GM21528 (cell line): ENCODE measurements at regions not wholly inside any gene's neighbourhood (a gene's known extent, or its start where the extent isn't known, plus 50 kb on each side); places are given as distances from the start of the nearest gene placed in this dataset.

Experiments
- ATAC-seq: cut with Tn5 transposase; IDR thresholded peaks from one replicate; pipeline ENCODE4 v1.9.1; 2021; ENCODE audit warnings: mild to moderate bottlenecking, moderate library complexity; ENCODE audit not compliant: unreplicated experiment, low FRiP score

- ATAC-seq = no peak
Observed at GRCh38 chr20:19943061-19943521, 74.1 kb upstream of the NAA20 start.

DNA sequence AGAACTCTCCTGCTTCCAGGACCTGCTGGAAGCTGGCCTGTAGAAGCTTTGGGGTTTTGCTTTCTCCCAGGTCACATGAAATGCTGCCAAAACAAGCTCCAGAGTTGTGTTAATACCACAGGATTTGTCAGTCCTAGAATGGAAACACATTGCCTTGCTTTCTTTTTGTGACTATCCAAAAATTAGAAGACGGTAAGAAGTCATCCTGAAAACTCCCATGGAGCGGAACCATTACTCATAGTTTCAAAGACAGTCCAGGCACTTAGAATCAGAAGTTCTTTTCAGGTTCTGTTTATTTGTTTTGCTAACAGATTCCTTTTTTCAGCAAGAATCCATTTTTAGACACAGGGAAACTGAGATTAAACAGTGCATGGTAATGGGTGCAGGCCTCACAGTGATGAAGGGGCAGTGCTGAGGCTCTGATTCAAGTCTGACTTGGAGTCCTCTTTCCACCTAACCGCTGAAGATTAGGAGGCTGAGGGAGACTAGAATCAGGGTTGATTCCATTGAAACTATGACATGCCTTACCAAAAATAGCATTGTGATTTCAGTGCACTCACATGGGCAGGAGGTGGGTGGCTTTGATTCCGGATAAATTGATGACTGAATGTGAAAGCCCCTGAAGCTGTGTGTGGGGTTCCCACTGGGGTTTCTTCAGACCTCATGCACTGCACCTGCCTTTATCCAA lies 72.2 kb upstream of the NAA20 start:
- ATAC-seq = no peak

DNA sequence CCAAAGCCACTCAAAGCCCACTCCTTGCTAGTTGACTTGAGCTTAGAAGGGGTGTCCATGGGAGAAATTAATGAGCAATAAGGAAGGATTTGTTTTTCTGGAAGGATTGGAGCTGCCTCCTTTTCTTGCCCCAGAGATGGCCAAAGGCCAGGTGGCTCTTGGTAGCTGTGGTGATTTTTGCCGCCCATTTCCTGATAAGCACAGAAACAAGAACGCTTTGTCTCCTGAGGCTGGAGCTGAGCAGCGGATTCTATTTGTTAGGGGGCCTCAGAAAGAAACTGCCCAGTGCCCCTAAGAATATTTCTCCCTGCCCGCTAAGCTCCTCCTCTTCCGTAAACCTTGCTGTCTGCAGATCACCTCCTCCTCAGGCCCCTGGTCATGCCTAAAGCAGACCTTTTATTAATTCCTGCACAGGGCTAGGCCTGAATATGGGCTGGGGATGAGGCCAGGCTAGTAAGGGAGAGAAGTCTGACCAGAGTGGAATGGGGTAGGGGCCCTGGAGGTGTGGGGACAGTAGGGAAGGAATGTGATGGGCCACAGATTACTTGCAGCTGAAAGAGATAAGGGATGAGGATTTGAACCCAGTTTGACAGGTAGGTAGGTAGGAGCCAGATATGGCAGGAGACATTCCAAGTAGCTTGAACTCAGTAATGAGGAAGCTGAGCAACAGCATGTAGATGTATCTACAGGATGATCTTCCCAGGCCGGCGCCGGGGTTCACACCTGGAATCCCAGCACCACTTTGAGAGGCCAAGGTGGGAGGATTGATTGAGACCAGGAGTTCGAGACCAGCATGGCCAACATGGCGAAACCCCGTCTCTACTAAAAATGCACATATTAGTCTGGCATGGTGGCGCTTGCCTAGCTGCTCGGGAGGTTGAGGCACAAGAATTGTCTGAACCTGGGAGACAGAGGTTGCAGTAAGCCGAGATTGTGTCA lies 71.2 kb upstream of the NAA20 start:
- no peak for ATAC-seq

DNA sequence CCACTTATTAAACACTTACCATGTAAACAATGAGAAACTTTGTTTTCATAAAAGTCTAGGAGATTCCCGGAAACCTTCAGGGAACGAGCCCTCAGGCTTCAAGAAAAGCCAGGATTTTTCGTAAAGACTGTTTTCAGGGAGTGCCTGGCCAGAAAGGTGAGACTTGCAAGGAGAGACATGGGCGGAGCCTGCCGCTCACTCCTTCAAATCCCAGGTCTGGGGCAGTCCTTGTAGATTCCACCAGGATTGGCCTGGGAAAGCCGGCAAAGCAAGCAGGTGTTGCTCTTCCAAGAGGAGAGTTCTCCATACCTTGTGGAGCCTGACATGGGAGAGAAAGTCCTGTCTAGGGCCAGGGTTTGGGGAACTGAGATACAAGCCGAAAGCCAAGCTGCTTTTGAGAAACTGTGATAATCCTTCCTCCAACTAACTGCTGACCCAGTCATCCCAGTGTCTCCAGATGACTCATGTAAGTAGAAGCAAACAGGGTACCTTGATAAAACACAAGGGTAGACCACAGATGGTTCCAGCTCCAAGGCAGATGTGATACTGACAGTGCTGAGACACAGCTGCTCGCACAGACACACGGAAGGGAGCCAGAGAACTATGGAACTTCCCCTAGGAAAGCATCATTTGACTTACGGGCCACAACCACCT lies 69.4 kb upstream of the NAA20 start:
- ATAC-seq = no peak

- ATAC-seq = no peak
Observed at GRCh38 chr20:19949195-19949867, 67.8 kb upstream of the NAA20 start.

- ATAC-seq = no peak
Observed at GRCh38 chr20:19950042-19950441, 67.1 kb upstream of the NAA20 start.

GRCh38 chr20:19952392-19952791 lies 64.8 kb upstream of the NAA20 start:
- ATAC-seq = no peak

DNA sequence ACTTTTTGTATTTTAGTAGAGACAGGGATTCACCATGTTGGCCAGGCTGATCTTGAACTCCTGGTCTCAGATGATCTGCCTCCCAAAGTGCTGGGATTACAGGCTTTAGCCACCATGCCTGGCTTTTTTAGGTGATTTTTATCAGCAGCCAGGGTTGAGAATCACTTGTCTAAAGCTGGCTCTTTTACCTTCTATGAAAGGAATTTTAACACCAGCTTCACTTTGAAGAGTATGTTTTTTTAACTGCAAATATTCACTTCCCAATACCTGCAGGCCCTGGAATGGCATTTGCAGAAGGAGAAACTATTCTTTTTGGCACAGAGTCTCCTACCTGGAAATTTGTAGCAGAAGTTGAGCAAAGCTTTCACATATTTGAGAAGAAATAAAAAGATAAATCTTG lies 63.6 kb upstream of the NAA20 start:
- ATAC-seq = no peak

GRCh38 chr20:19956976-19957375 lies 60.2 kb upstream of the NAA20 start:
- no peak for ATAC-seq

DNA sequence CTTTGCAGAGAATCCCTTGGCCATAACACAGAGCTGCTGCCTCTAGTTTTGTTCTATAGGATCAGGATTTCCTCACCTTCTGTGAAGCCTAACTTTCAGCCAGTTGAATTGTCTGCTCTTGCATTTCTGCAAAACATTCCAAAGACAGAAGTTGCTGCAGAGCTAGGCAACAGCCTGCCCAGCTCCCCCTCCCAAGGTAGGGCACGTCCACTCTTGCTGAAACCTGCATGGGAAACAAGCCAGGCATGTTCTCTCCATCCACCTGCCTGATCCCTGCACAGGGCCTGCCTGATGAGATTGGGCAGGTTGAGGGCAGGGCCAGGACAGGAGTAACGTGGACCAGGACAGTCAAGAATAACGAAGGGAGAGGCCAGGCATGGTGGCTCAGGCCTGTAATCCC lies 58.9 kb upstream of the NAA20 start:
- no peak for ATAC-seq

DNA sequence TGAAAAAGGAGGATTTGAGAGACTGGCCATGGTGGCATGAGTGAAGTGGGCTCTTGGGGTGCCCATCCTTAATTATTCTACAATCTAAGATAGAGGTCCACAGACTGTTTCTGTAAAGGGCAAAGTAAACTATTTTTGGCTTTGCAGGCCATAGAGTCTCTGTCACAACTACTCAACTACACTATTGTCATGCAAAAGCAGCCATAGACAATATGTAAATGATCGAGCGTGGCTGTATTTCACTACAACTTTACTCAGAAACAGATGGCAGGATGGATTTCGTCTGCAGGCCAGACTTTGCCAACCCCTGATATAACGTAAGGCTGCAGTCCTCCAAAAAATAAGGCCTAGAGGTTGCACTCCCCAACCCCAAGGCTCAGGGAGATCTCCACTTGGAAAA lies 58.2 kb upstream of the NAA20 start:
- no peak for ATAC-seq

- ATAC-seq = no peak
Observed at GRCh38 chr20:19960745-19961144, 56.4 kb upstream of the NAA20 start.

DNA sequence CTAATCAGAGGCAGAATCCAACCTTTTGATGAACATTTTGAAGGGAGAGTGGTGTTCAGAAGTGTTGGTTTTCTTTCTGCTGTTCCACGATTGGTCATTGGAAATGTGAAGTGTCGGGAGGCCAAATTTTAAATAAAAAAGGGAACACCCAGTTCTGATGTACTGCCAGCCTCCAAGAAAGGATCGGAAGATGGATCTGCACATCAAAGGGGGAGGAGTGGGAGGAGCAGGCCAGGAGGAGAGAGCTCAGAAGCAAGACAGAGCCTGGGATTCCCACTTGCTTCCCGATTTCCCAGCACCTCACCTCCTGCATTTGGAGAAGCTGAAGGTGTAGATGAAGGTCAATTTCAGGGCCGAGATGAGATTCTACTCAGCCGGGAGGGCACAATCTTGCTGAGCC lies 55.9 kb upstream of the NAA20 start:
- ATAC-seq = no peak

- no peak for ATAC-seq
Observed at GRCh38 chr20:19962958-19963357, 54.2 kb upstream of the NAA20 start.

DNA sequence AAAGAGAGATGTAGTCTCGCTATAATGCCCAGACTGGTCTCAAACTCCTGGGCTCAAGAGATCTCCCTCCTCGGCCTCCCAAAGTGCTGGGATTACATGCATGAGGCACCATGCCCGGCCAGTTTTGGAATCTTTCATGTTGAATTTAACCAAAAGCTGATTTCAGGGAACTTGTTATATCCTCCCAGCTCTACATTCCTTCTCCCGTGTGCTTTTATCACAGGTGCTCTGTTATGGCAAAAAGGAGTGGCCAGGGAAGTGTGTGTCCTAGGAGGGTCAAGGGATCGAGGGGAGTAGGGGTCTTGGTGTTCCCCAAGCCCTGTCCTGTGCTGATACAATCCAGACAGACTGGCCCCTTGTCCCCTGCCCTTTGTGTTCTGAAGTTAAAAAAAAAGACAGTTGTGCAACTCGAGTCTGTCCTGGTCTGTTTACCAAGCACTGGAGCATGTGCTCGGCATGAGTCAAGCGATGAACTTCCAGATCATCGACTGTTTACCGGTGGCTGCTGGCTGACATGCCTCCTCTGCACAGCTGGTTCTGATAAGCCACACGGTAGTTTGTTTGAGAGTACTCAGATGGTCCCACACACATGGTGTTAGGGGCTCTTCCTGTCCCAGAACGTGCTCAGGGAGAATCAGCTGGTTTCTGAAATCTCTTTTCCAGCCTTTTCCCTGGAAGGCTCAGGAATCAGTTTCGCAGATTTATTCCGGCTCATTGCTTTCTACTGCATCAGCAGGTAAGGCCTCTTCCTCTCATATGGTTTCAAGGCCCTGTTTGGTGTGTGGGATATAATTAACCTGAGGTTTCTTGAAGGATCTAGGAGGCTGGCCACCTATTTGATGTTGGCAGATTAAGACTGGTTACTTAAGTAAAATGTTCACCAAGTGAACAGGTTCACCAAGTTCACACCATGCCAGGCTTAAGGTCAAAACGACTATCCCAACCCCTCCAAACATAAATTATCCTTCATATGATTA lies 52.6 kb upstream of the NAA20 start:
- ATAC-seq = no peak

GRCh38 chr20:19966840-19967239 lies 50.3 kb upstream of the NAA20 start:
- ATAC-seq = no peak
